ENCODE measurements at regions not wholly inside any gene's neighbourhood (a gene's known extent, or its start where the extent isn't known, plus 50 kb on each side); places are given as distances from the start of the nearest gene placed in this dataset.

GRCh38 chr16:79770244-79771064 is 169.9 kb upstream of the MAF start:
- peak overlapping the region; percentile 80 to 95 (median 88) for H3K27ac ChIP-seq
- no peaks in the 10 kb centered on the region for H3K9me3 ChIP-seq
- H3K4me3 ChIP-seq: peak overlapping the region; percentile 42 to 65 (median 53)

DNA sequence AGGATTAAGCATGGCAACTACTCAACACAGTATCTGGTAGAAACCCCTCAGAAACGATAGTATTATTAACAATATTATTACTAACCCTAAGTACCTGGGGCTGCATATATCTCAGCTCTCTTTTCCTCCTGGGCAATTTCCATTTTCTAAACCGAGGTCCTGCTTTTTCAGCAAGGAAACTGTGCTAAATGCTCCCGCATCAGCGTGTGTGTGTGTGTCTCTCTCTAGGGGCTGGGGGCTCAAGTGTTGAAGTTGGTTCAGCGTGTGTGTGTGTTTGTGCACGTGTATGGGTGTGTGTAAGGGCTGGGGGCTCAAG is 169.3 kb upstream of the MAF start:
- no peak for DNase-seq (ENCODE audit: low spot score in 2 of 2)
- WGBS, 2 donors: 5 to 18% methylated on average over 3 to 6 of the region's 6 CpGs
- Histone ChIP-seq H3K4me1 (peaks cover 0 to 39% (median 11%) of the 10 kb centered on the region in 4 donors), H3K9me3 (no peaks in the 10 kb centered on the region), H3K4me3 (peak overlapping the region; percentile 42 to 65 (median 53)), H3K27me3 (no peaks in the 10 kb centered on the region), H3K36me3 (no peaks in the 10 kb centered on the region), H3K27ac (peak overlapping the region; percentile 80 to 95 (median 88))
- no peak for TF ChIP-seq POLR2A (IDR thresholded peaks at IDR 0.05)
- TF ChIP-seq CTCF (IDR thresholded peaks at IDR 0.05): no peak
- no peak for TF ChIP-seq EP300 (IDR thresholded peaks at IDR 0.05)

More at GRCh38 chr16:79770244-79771064, 169.9 kb upstream of the MAF start:
- DNase-seq (ENCODE audit: low spot score in 2 of 2): peak; percentile 76 to 82
- Histone ChIP-seq H3K4me1 (peaks cover 0 to 39% (median 11%) of the 10 kb centered on the region in 4 donors), H3K36me3 (no peaks in the 10 kb centered on the region), H3K27me3 (no peaks in the 10 kb centered on the region)
- peak in 1 of 2 donors; percentile 26 for TF ChIP-seq EP300 (IDR thresholded peaks at IDR 0.05)
- TF ChIP-seq POLR2A (IDR thresholded peaks at IDR 0.05): peak in 1 of 2 donors; percentile 13
- no peak for TF ChIP-seq CTCF (IDR thresholded peaks at IDR 0.05)
- WGBS, 2 donors: 1% methylated on average over 41 to 57 of the region's 59 CpGs

DNA sequence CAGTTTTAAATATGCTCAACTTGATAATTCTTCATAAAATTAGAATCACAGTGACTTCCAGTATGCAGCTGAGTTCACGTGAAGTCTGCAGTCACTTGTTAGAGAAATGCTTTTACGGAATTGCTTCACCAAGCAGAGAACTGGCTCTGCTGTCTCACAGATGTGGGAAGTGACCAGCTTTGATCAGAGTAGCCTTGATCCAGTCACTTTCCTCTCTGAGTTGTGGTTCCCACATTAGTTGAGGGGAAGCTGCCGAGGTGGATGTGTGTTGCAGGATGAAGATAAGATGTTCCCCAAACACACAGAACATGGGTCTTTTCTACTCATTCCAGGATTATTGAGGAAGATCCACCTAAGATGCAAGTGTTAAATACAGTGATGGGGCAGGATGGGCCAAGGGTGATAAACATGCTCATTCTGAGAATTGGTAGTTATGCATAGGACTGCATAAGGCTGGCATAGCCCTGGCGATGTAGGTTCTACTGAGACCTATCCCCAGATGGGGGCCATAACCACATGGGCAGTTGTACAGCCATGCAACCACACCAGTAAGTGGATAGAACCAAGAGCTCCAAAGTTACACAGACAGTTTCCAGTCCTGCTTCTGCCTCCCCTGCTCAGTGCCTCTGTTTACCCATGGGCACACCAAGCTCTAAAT is 168.9 kb upstream of the MAF start:
- H3K27me3 ChIP-seq: no peaks in the 10 kb centered on the region
- H3K36me3 ChIP-seq: no peaks in the 10 kb centered on the region
- peak overlapping the region; percentile 80 to 95 (median 88) for H3K27ac ChIP-seq
- peaks cover 0 to 39% (median 11%) of the 10 kb centered on the region in 4 donors for H3K4me1 ChIP-seq
- no peak for TF ChIP-seq EP300 (IDR thresholded peaks at IDR 0.05)
- no peak for TF ChIP-seq CTCF (IDR thresholded peaks at IDR 0.05)
- TF ChIP-seq POLR2A (IDR thresholded peaks at IDR 0.05): no peak
- peak overlapping the region in 2 of 4 donors; percentile 50 to 65 for H3K4me3 ChIP-seq
- no peaks in the 10 kb centered on the region for H3K9me3 ChIP-seq
- WGBS, 2 donors: 73 to 76% methylated on average over 4 of the region's 4 CpGs
- no peak for DNase-seq (ENCODE audit: low spot score in 2 of 2)

- whole genome bisulfite sequencing, 2 donors: 14 to 28% methylated on average over 10 of the region's 10 CpGs
- no peaks in the 10 kb centered on the region for H3K36me3 ChIP-seq
Measured at GRCh38 chr16:79768276-79768970, 167.9 kb upstream of the MAF start.

More at GRCh38 chr16:79768276-79768970, 167.9 kb upstream of the MAF start:
- no peaks in the 10 kb centered on the region for H3K27me3 ChIP-seq
- H3K4me3 ChIP-seq: peak overlapping the region; percentile 12 to 41 (median 34)
- no peaks in the 10 kb centered on the region for H3K9me3 ChIP-seq
- peaks cover 0 to 39% (median 11%) of the 10 kb centered on the region in 4 donors for H3K4me1 ChIP-seq
- TF ChIP-seq POLR2A (IDR thresholded peaks at IDR 0.05): no peak
- no peak for TF ChIP-seq CTCF (IDR thresholded peaks at IDR 0.05)
- TF ChIP-seq EP300 (IDR thresholded peaks at IDR 0.05): no peak
- H3K27ac ChIP-seq: peak overlapping the region; percentile 80 to 95 (median 86)
- DNase-seq (ENCODE audit: low spot score in 2 of 2): peak in 1 of 2 donors; percentile 7
